B cell (primary cell): ENCODE measurements at regions not wholly inside any gene's neighbourhood (a gene's known extent, or its start where the extent isn't known, plus 50 kb on each side); places are given as distances from the start of the nearest gene placed in this dataset.

Experiments used
- ATAC-seq: fragments of 200-7000 bp; cut with Tn5 transposase; one replicate; pipeline ENCODE4 v1.10.0; 2021; ENCODE audit warnings: low read depth, mild to moderate bottlenecking, moderate number of reproducible peaks, moderate library complexity
- CTCF ChIA-PET: fragments of 350-600 bp; sonication (Branson Sonifier 250); formaldehyde crosslinking; loops from one replicate; lab custom pipeline; 2021; ENCODE audit warnings: antibody characterized with exemption, inconsistent platforms; lab: Charles Lee
- POLR2A ChIA-PET: fragments of 350-600 bp; sonication (Branson Sonifier 250); formaldehyde crosslinking; loops from one replicate; lab custom pipeline; 2021; ENCODE audit warnings: antibody characterized with exemption; lab: Charles Lee
- DNase-seq: peaks from one replicate; pipeline ENCODE4 v3.0.0; 2013
- H2AFZ ChIP-seq: 2 replicates; pipeline ENCODE4 v1.6.1; 2012; ENCODE audit warnings: mild to moderate bottlenecking, low read depth, low read length; ENCODE audit not compliant: insufficient read depth, poor library complexity, severe bottlenecking
- H3K27ac ChIP-seq, 2 donors: 1 replicate in 1 of 2; 2 replicates in 1 of 2; pipeline ENCODE4 v1.5.1; 2012 to 2013; ENCODE audit warnings: low read length in 2 of 2, mild to moderate bottlenecking in 2 of 2, moderate library complexity in 1 of 2
- H3K27me3 ChIP-seq, 4 experiments: fragments of 200-600 bp in 1 of 4; sonication (generic) in 1 of 4; replicated peaks in 1 of 4; 1 replicate in 2 of 4; 2 replicates in 2 of 4; pipeline versions ENCODE4 v1.6.1 to v1.7.0; 2013 to 2016; ENCODE audit warnings: low read length in 3 of 4, mild to moderate bottlenecking in 2 of 4, mixed read lengths in 1 of 4, moderate library complexity in 1 of 4; ENCODE audit not compliant: insufficient read depth in 4 of 4, control insufficient read depth in 3 of 4; ENCODE audit errors: control extremely low read depth in 1 of 4
- H3K36me3 ChIP-seq, 2 experiments: replicated peaks in 1 of 2; 1 replicate in 1 of 2; 2 replicates in 1 of 2; pipeline versions ENCODE4 v1.6.1 to v1.7.1; 2013; ENCODE audit warnings: low read length in 1 of 2; ENCODE audit not compliant: insufficient read depth in 2 of 2, control insufficient read depth in 1 of 2; ENCODE audit errors: control extremely low read depth in 1 of 2, extremely low read depth in 1 of 2
- H3K4me1 ChIP-seq, 2 donors: fragments of 200-600 bp in 1 of 2; sonication (generic) in 1 of 2; 1 replicate in 1 of 2; 2 replicates in 1 of 2; pipeline versions ENCODE4 v1.5.1 to v1.6.1; 2013 to 2017; ENCODE audit warnings: low read length in 2 of 2; ENCODE audit not compliant: control insufficient read depth in 2 of 2, insufficient read depth in 2 of 2
- H3K4me2 ChIP-seq: replicated peaks from 2 replicates; pipeline ENCODE3; 2012; ENCODE audit warnings: mild to moderate bottlenecking, low read depth, low read length; ENCODE audit not compliant: poor library complexity, severe bottlenecking
- H3K4me3 ChIP-seq, 5 experiments: fragments of 200-600 bp in 1 of 5; sonication (generic) in 1 of 5; 1 replicate in 3 of 5; 2 replicates in 2 of 5; pipeline versions ENCODE4 v1.5.1 to v1.7.0; 2011 to 2016; ENCODE audit warnings: low read length in 4 of 5, mild to moderate bottlenecking in 4 of 5, low read depth in 2 of 5, control low read depth in 1 of 5, moderate library complexity in 1 of 5; ENCODE audit not compliant: insufficient read depth in 1 of 5; ENCODE audit errors: control extremely low read depth in 1 of 5, extremely low read depth in 1 of 5
- H3K79me2 ChIP-seq: fragments of 200-600 bp; sonication (generic); one replicate; pipeline ENCODE4 v1.6.0; 2016; ENCODE audit warnings: low read length; ENCODE audit not compliant: control insufficient read depth, insufficient read depth
- H3K9ac ChIP-seq: fragments of 200-600 bp; sonication (generic); 2 replicates; pipeline ENCODE4 v1.6.1; 2017; ENCODE audit warnings: mild to moderate bottlenecking, low read length, moderate library complexity
- H3K9me3 ChIP-seq, 3 donors: one replicate each; pipeline versions ENCODE4 v1.6.1 to v1.7.1; 2013; ENCODE audit warnings: low read length in 2 of 3; ENCODE audit not compliant: control insufficient read depth in 2 of 3, insufficient read depth in 1 of 3; ENCODE audit errors: control extremely low read depth in 1 of 3
- H4K20me1 ChIP-seq: 2 replicates; pipeline ENCODE4 v1.6.0; 2012; ENCODE audit warnings: mild to moderate bottlenecking, low read length; ENCODE audit not compliant: insufficient read depth, control insufficient read depth, poor library complexity, severe bottlenecking
- H3K27ac Mint-ChIP-seq: one replicate; pipeline ENCODE4 v1.8.0; 2021; ENCODE audit warnings: mixed read lengths
- H3K27me3 Mint-ChIP-seq: one replicate; pipeline ENCODE4 v1.8.0; 2021; ENCODE audit warnings: mixed read lengths
- H3K4me1 Mint-ChIP-seq: one replicate; pipeline ENCODE4 v1.8.0; 2021; ENCODE audit warnings: mixed read lengths
- H3K4me3 Mint-ChIP-seq: one replicate; pipeline ENCODE4 v1.8.0; 2021; ENCODE audit warnings: mixed read lengths
- H3K9me3 Mint-ChIP-seq: one replicate; pipeline ENCODE4 v1.8.0; 2022; ENCODE audit warnings: mixed read lengths; ENCODE audit not compliant: insufficient read depth
- EZH2 ChIP-seq: IDR thresholded peaks from 2 replicates; pipeline ENCODE4 v1.6.1; 2012; ENCODE audit warnings: borderline replicate concordance, low read depth, mild to moderate bottlenecking, moderate library complexity, low read length; ENCODE audit not compliant: insufficient read depth, poor library complexity, severe bottlenecking
- WGBS: methylation state at CpG from one replicate; pipeline ENCODE4 v1.1.5; 2013; ENCODE audit warnings: missing lambda C conversion rate; ENCODE audit not compliant: insufficient coverage; 5-methylcytosine and 5-hydroxymethylcytosine counted together
- intact Hi-C: fragments of 100-400 bp; cut with micrococcal nuclease; formaldehyde crosslinking; loops from one replicate; pipeline ENCODE4 v1.10.0; 2022
- TF ChIP-seq, protein P1 (sequence below): fragments of 200-600 bp; IDR thresholded peaks from one replicate; pipeline ENCODE4 v1.8.0; 2022; ENCODE audit warnings: antibody characterized with exemption, mild to moderate bottlenecking

DNA sequence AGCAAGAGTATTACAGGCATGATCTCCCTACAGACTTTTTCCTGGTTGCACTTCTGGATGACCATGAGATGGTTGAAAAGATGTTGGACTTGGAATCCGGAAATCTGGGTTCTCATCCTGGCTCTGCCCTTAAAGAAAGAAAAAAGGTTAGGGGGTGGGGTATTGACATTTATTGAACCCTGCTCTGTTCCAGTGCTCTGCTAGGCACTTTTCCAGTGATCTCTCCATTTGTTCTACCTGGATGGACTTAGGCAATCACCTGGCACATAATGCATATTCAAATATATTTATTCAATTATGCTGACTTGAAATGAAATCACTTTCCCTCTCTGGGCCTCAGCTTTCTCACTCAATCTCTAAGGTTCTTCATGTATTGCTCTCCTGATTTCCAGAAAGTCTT is 101.0 kb upstream of the NFIA start:
- H3K27me3 Mint-ChIP-seq, result no peaks in the 10 kb centered on the region
- TF ChIP-seq, protein P1, sequence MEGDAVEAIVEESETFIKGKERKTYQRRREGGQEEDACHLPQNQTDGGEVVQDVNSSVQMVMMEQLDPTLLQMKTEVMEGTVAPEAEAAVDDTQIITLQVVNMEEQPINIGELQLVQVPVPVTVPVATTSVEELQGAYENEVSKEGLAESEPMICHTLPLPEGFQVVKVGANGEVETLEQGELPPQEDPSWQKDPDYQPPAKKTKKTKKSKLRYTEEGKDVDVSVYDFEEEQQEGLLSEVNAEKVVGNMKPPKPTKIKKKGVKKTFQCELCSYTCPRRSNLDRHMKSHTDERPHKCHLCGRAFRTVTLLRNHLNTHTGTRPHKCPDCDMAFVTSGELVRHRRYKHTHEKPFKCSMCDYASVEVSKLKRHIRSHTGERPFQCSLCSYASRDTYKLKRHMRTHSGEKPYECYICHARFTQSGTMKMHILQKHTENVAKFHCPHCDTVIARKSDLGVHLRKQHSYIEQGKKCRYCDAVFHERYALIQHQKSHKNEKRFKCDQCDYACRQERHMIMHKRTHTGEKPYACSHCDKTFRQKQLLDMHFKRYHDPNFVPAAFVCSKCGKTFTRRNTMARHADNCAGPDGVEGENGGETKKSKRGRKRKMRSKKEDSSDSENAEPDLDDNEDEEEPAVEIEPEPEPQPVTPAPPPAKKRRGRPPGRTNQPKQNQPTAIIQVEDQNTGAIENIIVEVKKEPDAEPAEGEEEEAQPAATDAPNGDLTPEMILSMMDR, result no peak
- TF ChIP-seq EZH2, result no peak
- Histone ChIP-seq H3K27me3 (no peaks in the 10 kb centered on the region), H3K9ac (no peak overlapping the region), H4K20me1 (no peaks in the 10 kb centered on the region), H3K79me2 (no peaks in the 10 kb centered on the region), H3K4me1 (no peaks in the 10 kb centered on the region), H3K4me2 (no peak overlapping the region), H3K4me3 (no peak overlapping the region), H2AFZ (no peak overlapping the region), H3K36me3 (no peaks in the 10 kb centered on the region), H3K27ac (no peak overlapping the region), H3K9me3 (no peaks in the 10 kb centered on the region)
- intact Hi-C loops, result no loop called here
- no peak overlapping the region for H3K27ac Mint-ChIP-seq
- ChIA-PET CTCF (no interaction called here), POLR2A (no interaction called here)
- H3K4me1 Mint-ChIP-seq, result peaks cover 3% of the 10 kb centered on the region
- H3K4me3 Mint-ChIP-seq, result no peak overlapping the region
- DNase-seq, result no peak
- no peaks in the 10 kb centered on the region for H3K9me3 Mint-ChIP-seq
- no CpG with 5 or more reads among the region's 1 CpG for WGBS
- no peak for ATAC-seq

DNA sequence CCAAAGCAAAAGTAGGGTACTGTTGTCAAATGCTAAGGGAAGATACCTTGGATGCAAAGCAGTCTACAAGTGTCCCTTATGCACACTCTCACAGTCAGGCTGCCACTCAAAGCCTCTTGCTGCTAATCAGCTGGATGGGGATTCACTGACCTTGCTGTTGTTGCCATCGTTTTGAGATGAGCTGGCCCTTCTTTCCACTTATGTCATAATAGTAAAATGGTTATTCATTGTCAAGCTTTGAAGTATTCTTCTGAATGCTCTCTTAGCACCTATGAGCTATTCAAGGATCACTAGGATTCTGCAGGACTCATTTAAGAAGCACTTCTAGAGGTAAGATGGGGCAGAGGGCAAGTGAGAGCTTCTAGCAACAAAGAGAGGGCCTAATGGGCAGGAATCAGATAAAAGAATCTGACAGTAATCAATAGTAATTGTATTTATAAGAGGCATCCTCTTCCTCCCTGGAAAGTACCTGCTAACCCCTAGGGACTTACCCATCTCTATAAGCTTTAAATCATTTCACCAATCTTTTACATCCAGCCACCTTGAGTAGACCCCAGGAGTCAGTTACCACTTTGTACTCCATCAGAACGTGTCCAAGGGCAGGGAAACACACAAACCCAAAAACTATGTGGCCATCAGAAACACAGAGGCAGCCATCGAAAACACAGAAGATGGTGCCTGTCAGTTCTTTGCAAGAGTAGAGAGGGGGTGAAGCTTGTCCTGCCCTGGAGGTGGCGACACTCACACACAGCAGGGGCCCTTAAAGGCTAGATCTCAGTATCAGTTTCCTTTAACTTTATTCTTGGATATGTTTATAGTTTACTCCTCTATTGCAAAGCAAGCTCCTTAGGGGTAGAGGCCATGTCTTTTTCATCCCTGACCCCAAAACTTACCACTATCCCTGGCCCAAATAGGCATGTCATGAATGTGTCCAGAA is 103.7 kb upstream of the NFIA start:
- Mint-ChIP-seq H3K4me3 (no peak overlapping the region), H3K27ac (no peak overlapping the region), H3K27me3 (no peaks in the 10 kb centered on the region), H3K4me1 (peaks cover 3% of the 10 kb centered on the region), H3K9me3 (no peaks in the 10 kb centered on the region)
- POLR2A ChIA-PET, result no interaction called here
- intact Hi-C loops, result no loop called here
- DNase-seq, result peak; percentile 26
- TF ChIP-seq, protein P1, result no peak
- TF ChIP-seq EZH2, result no peak
- Histone ChIP-seq H3K4me3 (no peak overlapping the region), H3K9me3 (no peaks in the 10 kb centered on the region), H4K20me1 (no peaks in the 10 kb centered on the region), H3K27ac (no peak overlapping the region), H3K9ac (no peak overlapping the region), H3K79me2 (no peaks in the 10 kb centered on the region), H3K36me3 (no peaks in the 10 kb centered on the region), H3K4me2 (no peak overlapping the region), H3K4me1 (no peaks in the 10 kb centered on the region), H3K27me3 (no peaks in the 10 kb centered on the region), H2AFZ (no peak overlapping the region)
- CTCF ChIA-PET, result interaction anchor here (0.6 to 2.5 kb wide), 5 partner anchors 63 to 610 kb away, joined by 3 to 7 read pairs (median 4); no protein-coding TSS in a partner anchor
- WGBS, result 33% methylated on average over 1 of the region's 4 CpGs
- no peak for ATAC-seq
